Endothelial cell of umbilical vein (primary cell): ENCODE measurements at regions not wholly inside any gene's neighbourhood (a gene's known extent, or its start where the extent isn't known, plus 50 kb on each side); places are given as distances from the start of the nearest gene placed in this dataset.
"Not testable (repeated sequence)": the region's sequence is repeated elsewhere in the genome, so short reads cannot be mapped to it uniquely, and the experiment has no call there.

Source experiments
- BruUV-seq: library from RNA; stranded (reverse); fragments of 400-500 nt; replicated peaks from 2 replicates; lab custom pipeline; 2021; lab: Mats Ljungman, UMichigan
- CTCF ChIA-PET: fragments of 300-600, 350-600 bp; sonication (Branson Sonifier 250); formaldehyde crosslinking; loops from one replicate; lab custom pipeline; 2021; ENCODE audit warnings: antibody characterized with exemption, inconsistent platforms; lab: Charles Lee
- POLR2A ChIA-PET: fragments of 300-600, 350-600 bp; sonication (Branson Sonifier 250); formaldehyde crosslinking; loops from one replicate; lab custom pipeline; 2021; ENCODE audit warnings: antibody characterized with exemption, inconsistent platforms; lab: Charles Lee
- DNase-seq: peaks from one replicate; pipeline ENCODE4 v3.0.0-alpha.2; 2011; ENCODE audit warnings: low read depth, low spot score
- FAIRE-seq: peaks from 2 replicates; lab custom pipeline; 2011; peaks lifted over from hg19 to GRCh38; lab: Jason Lieb, UNC
- H2AFZ ChIP-seq: 2 replicates; pipeline ENCODE4 v1.6.0; 2012; ENCODE audit warnings: low read depth, low read length, control low read depth, inconsistent platforms
- H3K27ac ChIP-seq: 2 replicates; pipeline ENCODE4 v1.5.1; 2011; ENCODE audit warnings: low read depth, mild to moderate bottlenecking, control low read depth, low read length, moderate library complexity; ENCODE audit not compliant: insufficient read depth
- H3K27me3 ChIP-seq, 2 experiments: 2 replicates each; pipeline versions ENCODE4 v1.6.0 to v1.6.1; 2011; ENCODE audit warnings: low read length in 2 of 2, mixed read lengths in 1 of 2; ENCODE audit not compliant: control insufficient read depth in 2 of 2, insufficient read depth in 2 of 2
- H3K36me3 ChIP-seq, 2 experiments: 2 replicates in 1 of 2; 3 replicates in 1 of 2; pipeline ENCODE4 v1.5.1; 2011; ENCODE audit warnings: low read length in 2 of 2, mild to moderate bottlenecking in 1 of 2, moderate library complexity in 1 of 2; ENCODE audit not compliant: control insufficient read depth in 2 of 2, insufficient read depth in 2 of 2; ENCODE audit errors: extremely low read depth in 1 of 2
- H3K4me1 ChIP-seq: 3 replicates; pipeline ENCODE4 v1.5.1; 2011; ENCODE audit warnings: mild to moderate bottlenecking, low read length; ENCODE audit not compliant: control insufficient read depth, insufficient read depth; ENCODE audit errors: extremely low read depth
- H3K4me2 ChIP-seq: 2 replicates; pipeline ENCODE4 v1.6.1; 2011; ENCODE audit warnings: low read length, control low read depth, mixed read lengths; ENCODE audit not compliant: insufficient read depth
- H3K4me3 ChIP-seq, 3 experiments: fragments of 200-600 bp in 1 of 3; sonication (generic), shearing (Covaris generic) in 1 of 3; replicated peaks in 1 of 3; 2 replicates each; pipeline ENCODE4 v1.5.1; 2011 to 2016; ENCODE audit warnings: control low read depth in 3 of 3, low read length in 3 of 3, mild to moderate bottlenecking in 2 of 3, inconsistent platforms in 1 of 3, low read depth in 1 of 3, moderate library complexity in 1 of 3; ENCODE audit not compliant: insufficient read depth in 1 of 3
- H3K79me2 ChIP-seq: 2 replicates; pipeline ENCODE4 v1.6.0; 2012; ENCODE audit warnings: low read length, inconsistent platforms; ENCODE audit not compliant: control insufficient read depth, insufficient read depth
- H3K9ac ChIP-seq: replicated peaks from 2 replicates; pipeline ENCODE3; 2011; ENCODE audit warnings: low read length, control low read depth; ENCODE audit not compliant: insufficient read depth; ENCODE audit errors: extremely low read depth
- H3K9me1 ChIP-seq: replicated peaks from 3 replicates; pipeline ENCODE4 v1.6.0; 2011; ENCODE audit warnings: mild to moderate bottlenecking, low read length; ENCODE audit not compliant: control insufficient read depth, insufficient read depth; ENCODE audit errors: extremely low read depth
- H3K9me3 ChIP-seq: replicated peaks from 2 replicates; pipeline ENCODE4 v1.5.1; 2012; ENCODE audit warnings: low read length, inconsistent platforms; ENCODE audit not compliant: control insufficient read depth, insufficient read depth
- H4K20me1 ChIP-seq: replicated peaks from 2 replicates; pipeline ENCODE3; 2011; ENCODE audit warnings: mild to moderate bottlenecking, low read length; ENCODE audit not compliant: control insufficient read depth, insufficient read depth; ENCODE audit errors: extremely low read depth
- EZH2 ChIP-seq: IDR thresholded peaks from 2 replicates; pipeline ENCODE4 v1.6.1; 2012; ENCODE audit warnings: borderline replicate concordance, low read depth, mild to moderate bottlenecking, moderate library complexity, low read length, inconsistent platforms; ENCODE audit not compliant: severe bottlenecking
- FOS ChIP-seq: IDR thresholded peaks from 2 replicates; pipeline ENCODE4 v1.6.1; 2011; ENCODE audit warnings: mild to moderate bottlenecking, low read length, moderate library complexity, borderline replicate concordance; ENCODE audit not compliant: insufficient read depth
- GATA2 ChIP-seq: IDR thresholded peaks from 2 replicates; pipeline ENCODE4 v1.7.0; 2011; ENCODE audit warnings: low read depth, mild to moderate bottlenecking, moderate library complexity, mixed read lengths, low read length; ENCODE audit not compliant: insufficient read length, insufficient read depth
- JUN ChIP-seq: IDR thresholded peaks from 2 replicates; pipeline ENCODE4 v1.6.1; 2011; ENCODE audit warnings: borderline replicate concordance, low read depth; ENCODE audit not compliant: insufficient read length, insufficient read depth
- POLR2A ChIP-seq: IDR thresholded peaks from 2 replicates; pipeline ENCODE4 v1.6.1; 2012; ENCODE audit warnings: low read depth, mild to moderate bottlenecking, control low read depth, low read length
- POLR2AphosphoS5 ChIP-seq: IDR thresholded peaks from 2 replicates; pipeline ENCODE4 v1.6.1; 2012; ENCODE audit warnings: low read depth, mild to moderate bottlenecking, control low read depth, low read length, moderate library complexity; ENCODE audit not compliant: insufficient read depth
- dilution Hi-C: fragments of 300-500 bp; cut with MboI; formaldehyde crosslinking; loops from one replicate; pipeline ENCODE4 v1.15.0; 2019; ENCODE audit warnings: low sequenced_read_pairs; ENCODE audit not compliant: extremely low pct_ligation_motif_present
- intact Hi-C: fragments of 100-400 bp; cut with micrococcal nuclease; formaldehyde crosslinking; loops from one replicate; pipeline ENCODE4 v1.10.0; 2022
- TF ChIP-seq, protein P1 (sequence below): IDR thresholded peaks from 2 replicates; pipeline ENCODE4 v1.6.1; 2011; ENCODE audit not compliant: insufficient read depth, insufficient read length

DNA sequence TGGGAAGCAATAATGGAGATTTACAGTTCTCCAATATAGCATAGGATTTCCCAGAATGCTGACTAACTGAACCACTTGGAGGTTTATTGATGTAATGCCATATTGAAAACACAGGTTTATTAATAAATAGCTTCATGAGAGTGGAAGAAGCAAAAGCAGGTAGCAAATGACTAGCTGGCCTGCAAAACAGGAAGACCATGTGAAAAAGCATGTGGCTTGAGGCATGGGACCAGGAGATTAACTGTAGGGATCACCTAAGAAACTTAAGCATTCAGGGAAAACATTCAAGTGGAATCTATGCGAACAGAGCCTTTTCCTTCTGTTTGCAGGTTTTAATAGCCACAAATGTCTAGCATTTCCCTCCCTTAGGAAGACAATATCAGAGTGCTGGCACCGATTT, 679.7 kb downstream of the ZEB2 start:
- H3K27me3 ChIP-seq: peaks cover 0 to 1% of the 10 kb centered on the region in 2 experiments
- no TSS peak for BruUV-seq
- no peak overlapping the region for H3K4me2 ChIP-seq
- intact Hi-C loops: loop anchor here (5.0 kb wide), 1 partner anchor 682 kb away; the partner anchor contains the start of gene ZEB2
- H3K9me3 ChIP-seq: no peaks in the 10 kb centered on the region
- DNase-seq (no peak), FAIRE-seq (no peak)
- no peak overlapping the region for H3K4me3 ChIP-seq
- H3K79me2 ChIP-seq: no peaks in the 10 kb centered on the region
- no peak overlapping the region for H3K9ac ChIP-seq
- no peaks in the 10 kb centered on the region for H4K20me1 ChIP-seq
- POLR2A ChIA-PET: no interaction called here
- CTCF ChIA-PET: no interaction called here
- no peak overlapping the region for H3K27ac ChIP-seq
- H2AFZ ChIP-seq: no peak overlapping the region
- no peaks in the 10 kb centered on the region for H3K4me1 ChIP-seq
- TF ChIP-seq JUN (no peak), FOS (no peak), EZH2 (no peak), POLR2A (no peak), POLR2AphosphoS5 (no peak), GATA2 (no peak)
- TF ChIP-seq, protein P1, sequence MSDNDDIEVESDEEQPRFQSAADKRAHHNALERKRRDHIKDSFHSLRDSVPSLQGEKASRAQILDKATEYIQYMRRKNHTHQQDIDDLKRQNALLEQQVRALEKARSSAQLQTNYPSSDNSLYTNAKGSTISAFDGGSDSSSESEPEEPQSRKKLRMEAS: no peak
- dilution Hi-C loops: no loop called here
- H3K36me3 ChIP-seq: no peaks in the 10 kb centered on the region
- H3K9me1 ChIP-seq: no peaks in the 10 kb centered on the region

DNA sequence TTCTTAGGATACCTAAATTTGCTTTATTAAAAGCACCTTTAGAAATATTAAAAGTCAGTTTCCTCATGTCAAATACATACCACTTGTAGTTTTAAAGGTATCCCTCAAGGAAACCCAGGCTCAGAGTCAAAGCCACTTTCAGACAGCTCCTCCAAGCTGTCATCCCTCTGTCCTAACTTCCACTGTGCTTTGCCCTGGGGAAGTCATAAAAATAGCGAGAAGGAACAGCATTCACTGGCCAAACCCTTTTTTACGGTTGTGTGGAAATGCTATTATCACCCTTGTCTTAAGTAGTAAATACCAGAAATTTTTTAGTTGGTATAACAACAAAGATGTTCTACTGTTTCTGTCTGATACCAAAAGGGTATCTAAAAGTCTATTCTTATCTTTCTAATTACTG, 680.5 kb downstream of the ZEB2 start:
- no peak for FAIRE-seq

DNA sequence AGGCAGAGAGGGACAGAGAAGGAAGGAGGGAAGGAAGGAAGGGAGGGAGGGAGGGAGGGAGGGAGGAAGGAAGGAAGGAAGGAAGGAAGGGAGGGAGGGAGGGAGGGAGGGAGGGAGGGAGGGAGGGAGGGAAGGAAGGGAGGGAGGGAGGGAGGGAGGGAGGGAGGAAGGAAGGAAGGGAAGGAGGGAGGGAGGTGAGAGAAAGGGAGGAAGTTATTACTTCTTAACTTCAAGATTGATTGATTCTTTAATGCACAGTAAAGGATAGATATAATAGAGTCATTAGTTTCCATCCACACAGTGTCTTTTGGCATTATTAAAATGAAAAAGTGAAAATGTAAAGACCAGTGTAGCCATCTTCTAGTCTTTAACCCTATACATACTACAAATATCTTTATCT, 682.9 kb downstream of the ZEB2 start:
- intact Hi-C loops, CTCF ChIA-PET, dilution Hi-C loops: not testable (repeated sequence)

More for the DNA sequence above, 680.5 kb downstream of the ZEB2 start:
- Histone ChIP-seq H4K20me1 (no peaks in the 10 kb centered on the region), H3K27me3 (peaks cover 0 to 1% of the 10 kb centered on the region in 2 experiments), H3K4me2 (no peak overlapping the region), H3K27ac (no peak overlapping the region), H3K9me3 (no peaks in the 10 kb centered on the region), H3K4me3 (no peak overlapping the region), H3K9me1 (no peaks in the 10 kb centered on the region), H3K36me3 (no peaks in the 10 kb centered on the region), H3K79me2 (no peaks in the 10 kb centered on the region), H2AFZ (no peak overlapping the region), H3K4me1 (no peaks in the 10 kb centered on the region), H3K9ac (no peak overlapping the region)
- DNase-seq: no peak
- CTCF ChIA-PET: no interaction called here
- dilution Hi-C loops: no loop called here
- intact Hi-C loops: no loop called here
- no peak for TF ChIP-seq POLR2A
- TF ChIP-seq EZH2: no peak
- no peak for TF ChIP-seq POLR2AphosphoS5
- TF ChIP-seq, protein P1: no peak
- no peak for TF ChIP-seq GATA2
- TF ChIP-seq FOS: no peak
- no TSS peak for BruUV-seq
- POLR2A ChIA-PET: no interaction called here

More for the DNA sequence above, 682.9 kb downstream of the ZEB2 start:
- H3K4me1 ChIP-seq, POLR2A ChIA-PET, H2AFZ ChIP-seq, FAIRE-seq, H3K79me2 ChIP-seq, H4K20me1 ChIP-seq, H3K4me3 ChIP-seq, H3K9me3 ChIP-seq, H3K9ac ChIP-seq, H3K4me2 ChIP-seq, H3K9me1 ChIP-seq, H3K27ac ChIP-seq, BruUV-seq, H3K36me3 ChIP-seq, DNase-seq, H3K27me3 ChIP-seq: not testable (repeated sequence)
